ENCODE measurements at regions not wholly inside any gene's neighbourhood (a gene's known extent, or its start where the extent isn't known, plus 50 kb on each side); places are given as distances from the start of the nearest gene placed in this dataset.

- no peak overlapping the region for H3K4me3 Mint-ChIP-seq
- H3K27ac Mint-ChIP-seq, result no peak overlapping the region
- no peak for DNase-seq
- H3K36me3 Mint-ChIP-seq, result no peaks in the 10 kb centered on the region
- no peaks in the 10 kb centered on the region for H3K27me3 Mint-ChIP-seq
- ATAC-seq (ENCODE audit: low read depth), result no peak
- POLR2A ChIA-PET, result no interaction called here
- no peaks in the 10 kb centered on the region for H3K4me1 Mint-ChIP-seq
- H3K9me3 Mint-ChIP-seq, result no peaks in the 10 kb centered on the region
These were observed 242.6 kb upstream of the NT5C1B start for GRCh38 chr2:18831916-18832510.

- no peaks in the 10 kb centered on the region for H3K9me3 Mint-ChIP-seq
- no peak overlapping the region for H3K27ac Mint-ChIP-seq
- no peaks in the 10 kb centered on the region for H3K27me3 Mint-ChIP-seq
- no peaks in the 10 kb centered on the region for H3K4me1 Mint-ChIP-seq
- DNase-seq (no peak), ATAC-seq (ENCODE audit: low read depth) (no peak)
- POLR2A ChIA-PET, result no interaction called here
- no peak overlapping the region for H3K4me3 Mint-ChIP-seq
- H3K36me3 Mint-ChIP-seq, result no peaks in the 10 kb centered on the region
These were observed 241.6 kb upstream of the NT5C1B start for GRCh38 chr2:18830962-18831361.

- POLR2A ChIA-PET, result no interaction called here
- Mint-ChIP-seq H3K4me3 (no peak overlapping the region), H3K27ac (no peak overlapping the region), H3K4me1 (no peaks in the 10 kb centered on the region), H3K36me3 (no peaks in the 10 kb centered on the region), H3K27me3 (no peaks in the 10 kb centered on the region), H3K9me3 (no peaks in the 10 kb centered on the region)
- ATAC-seq (ENCODE audit: low read depth) (no peak), DNase-seq (no peak)
These were observed 240.6 kb upstream of the NT5C1B start for GRCh38 chr2:18829976-18830375.

GRCh38 chr2:18829251-18829902, 240.0 kb upstream of the NT5C1B start:
- Mint-ChIP-seq H3K36me3 (no peaks in the 10 kb centered on the region), H3K4me3 (no peak overlapping the region), H3K27me3 (no peaks in the 10 kb centered on the region), H3K27ac (no peak overlapping the region), H3K9me3 (no peaks in the 10 kb centered on the region), H3K4me1 (no peaks in the 10 kb centered on the region)
- ATAC-seq (ENCODE audit: low read depth) (no peak), DNase-seq (no peak)
- POLR2A ChIA-PET, result no interaction called here

- H3K27me3 Mint-ChIP-seq, result no peaks in the 10 kb centered on the region
- DNase-seq, result no peak
- no peaks in the 10 kb centered on the region for H3K9me3 Mint-ChIP-seq
- no peaks in the 10 kb centered on the region for H3K4me1 Mint-ChIP-seq
- no peak overlapping the region for H3K27ac Mint-ChIP-seq
- no peak overlapping the region for H3K4me3 Mint-ChIP-seq
- ATAC-seq (ENCODE audit: low read depth), result no peak
- no peaks in the 10 kb centered on the region for H3K36me3 Mint-ChIP-seq
- POLR2A ChIA-PET, result no interaction called here
These were observed 238.9 kb upstream of the NT5C1B start for GRCh38 chr2:18828296-18828695.

GRCh38 chr2:18825838-18826237, 236.5 kb upstream of the NT5C1B start:
- no peaks in the 10 kb centered on the region for H3K36me3 Mint-ChIP-seq
- no peak overlapping the region for H3K4me3 Mint-ChIP-seq
- H3K27ac Mint-ChIP-seq, result no peak overlapping the region
- H3K4me1 Mint-ChIP-seq, result no peaks in the 10 kb centered on the region
- POLR2A ChIA-PET, result no interaction called here
- no peaks in the 10 kb centered on the region for H3K27me3 Mint-ChIP-seq
- no peaks in the 10 kb centered on the region for H3K9me3 Mint-ChIP-seq
- DNase-seq (no peak), ATAC-seq (ENCODE audit: low read depth) (no peak)

- ATAC-seq (ENCODE audit: low read depth), result no peak
- Mint-ChIP-seq H3K36me3 (no peaks in the 10 kb centered on the region), H3K27me3 (no peaks in the 10 kb centered on the region), H3K4me3 (no peak overlapping the region), H3K4me1 (no peaks in the 10 kb centered on the region), H3K9me3 (no peaks in the 10 kb centered on the region), H3K27ac (no peak overlapping the region)
- DNase-seq, result no peak
- POLR2A ChIA-PET, result no interaction called here
These were observed 235.5 kb upstream of the NT5C1B start for GRCh38 chr2:18824915-18825314.

- Mint-ChIP-seq H3K27ac (no peak overlapping the region), H3K4me1 (no peaks in the 10 kb centered on the region), H3K4me3 (no peak overlapping the region), H3K27me3 (no peaks in the 10 kb centered on the region), H3K36me3 (no peaks in the 10 kb centered on the region), H3K9me3 (no peaks in the 10 kb centered on the region)
- no peak for DNase-seq
- POLR2A ChIA-PET, result no interaction called here
- no peak for ATAC-seq (ENCODE audit: low read depth)
These were observed 235.0 kb upstream of the NT5C1B start for GRCh38 chr2:18824325-18824790.

GRCh38 chr2:18821431-18821830, 232.1 kb upstream of the NT5C1B start:
- POLR2A ChIA-PET, result no interaction called here
- Mint-ChIP-seq H3K4me1 (no peaks in the 10 kb centered on the region), H3K9me3 (no peaks in the 10 kb centered on the region), H3K4me3 (no peak overlapping the region), H3K27ac (no peak overlapping the region), H3K27me3 (no peaks in the 10 kb centered on the region), H3K36me3 (no peaks in the 10 kb centered on the region)
- DNase-seq (no peak), ATAC-seq (ENCODE audit: low read depth) (no peak)

- Mint-ChIP-seq H3K27me3 (no peaks in the 10 kb centered on the region), H3K36me3 (peaks cover 1% of the 10 kb centered on the region), H3K4me3 (no peak overlapping the region), H3K27ac (no peak overlapping the region), H3K9me3 (no peaks in the 10 kb centered on the region), H3K4me1 (no peaks in the 10 kb centered on the region)
- ATAC-seq (ENCODE audit: low read depth) (no peak), DNase-seq (no peak)
- POLR2A ChIA-PET, result no interaction called here
These were observed 231.6 kb upstream of the NT5C1B start for GRCh38 chr2:18820966-18821365.

- Mint-ChIP-seq H3K27ac (no peak overlapping the region), H3K27me3 (no peaks in the 10 kb centered on the region), H3K36me3 (peaks cover 2% of the 10 kb centered on the region), H3K4me1 (no peaks in the 10 kb centered on the region), H3K9me3 (no peaks in the 10 kb centered on the region), H3K4me3 (no peak overlapping the region)
- no peak for ATAC-seq (ENCODE audit: low read depth)
- POLR2A ChIA-PET, result no interaction called here
- DNase-seq, result no peak
These were observed 230.2 kb upstream of the NT5C1B start for GRCh38 chr2:18819566-18819965.

GRCh38 chr2:18814387-18814786, 225.0 kb upstream of the NT5C1B start:
- no peaks in the 10 kb centered on the region for H3K27me3 Mint-ChIP-seq
- no peaks in the 10 kb centered on the region for H3K4me1 Mint-ChIP-seq
- POLR2A ChIA-PET, result no interaction called here
- no peaks in the 10 kb centered on the region for H3K9me3 Mint-ChIP-seq
- ATAC-seq (ENCODE audit: low read depth) (no peak), DNase-seq (no peak)
- no peak overlapping the region for H3K4me3 Mint-ChIP-seq
- H3K36me3 Mint-ChIP-seq, result peaks cover 2% of the 10 kb centered on the region
- no peak overlapping the region for H3K27ac Mint-ChIP-seq

- no peaks in the 10 kb centered on the region for H3K36me3 Mint-ChIP-seq
- POLR2A ChIA-PET, result no interaction called here
- H3K27me3 Mint-ChIP-seq, result peaks cover 2% of the 10 kb centered on the region
- no peak for DNase-seq
- H3K9me3 Mint-ChIP-seq, result no peaks in the 10 kb centered on the region
- H3K4me1 Mint-ChIP-seq, result no peaks in the 10 kb centered on the region
- no peak for ATAC-seq (ENCODE audit: low read depth)
- no peak overlapping the region for H3K4me3 Mint-ChIP-seq
- no peak overlapping the region for H3K27ac Mint-ChIP-seq
These were observed 215.2 kb upstream of the NT5C1B start for GRCh38 chr2:18804536-18804935.

- H3K4me1 Mint-ChIP-seq, result no peaks in the 10 kb centered on the region
- H3K36me3 Mint-ChIP-seq, result no peaks in the 10 kb centered on the region
- H3K27me3 Mint-ChIP-seq, result peaks cover 1% of the 10 kb centered on the region
- H3K27ac Mint-ChIP-seq, result no peak overlapping the region
- no peaks in the 10 kb centered on the region for H3K9me3 Mint-ChIP-seq
- POLR2A ChIA-PET, result no interaction called here
- ATAC-seq (ENCODE audit: low read depth) (no peak), DNase-seq (no peak)
- no peak overlapping the region for H3K4me3 Mint-ChIP-seq
These were observed 214.0 kb upstream of the NT5C1B start for GRCh38 chr2:18803141-18803939.

All from activated naive CD8-positive, alpha-beta T cell treated with anti-CD3 and anti-CD28 coated beads, Interleukin-2, amount 10 ng/mL, durations not matched to agents 7 days and 5 days (primary cell).